H9 (cell line): ENCODE measurements at regions not wholly inside any gene's neighbourhood (a gene's known extent, or its start where the extent isn't known, plus 50 kb on each side); places are given as distances from the start of the nearest gene placed in this dataset.

Experiments
- DNase-seq: peaks from one replicate; pipeline ENCODE4 v3.0.0-alpha.2; 2017
- H2AFZ ChIP-seq: one replicate; pipeline ENCODE4 v1.6.1; 2013; ENCODE audit warnings: mild to moderate bottlenecking, low read length, control low read depth, moderate library complexity
- H2AK5ac ChIP-seq: 2 replicates; pipeline ENCODE4 v1.6.1; 2013; ENCODE audit warnings: low read length, control low read depth, mixed read lengths; ENCODE audit not compliant: insufficient read length
- H2BK120ac ChIP-seq: one replicate; pipeline ENCODE4 v1.6.1; 2013; ENCODE audit warnings: low read depth, mild to moderate bottlenecking, low read length, control low read depth, inconsistent platforms; ENCODE audit not compliant: poor library complexity, severe bottlenecking
- H2BK12ac ChIP-seq: 2 replicates; pipeline ENCODE4 v1.6.1; 2013; ENCODE audit warnings: low read length, control low read depth, mixed read lengths, low read depth; ENCODE audit not compliant: insufficient read length
- H2BK15ac ChIP-seq: 2 replicates; pipeline ENCODE4 v1.6.1; 2013; ENCODE audit warnings: low read depth, low read length, control low read depth
- H2BK20ac ChIP-seq: one replicate; pipeline ENCODE4 v1.6.1; 2013; ENCODE audit warnings: low read depth, mild to moderate bottlenecking, low read length, control low read depth, inconsistent platforms; ENCODE audit not compliant: poor library complexity, severe bottlenecking
- H2BK5ac ChIP-seq: 2 replicates; pipeline ENCODE4 v1.6.1; 2013; ENCODE audit warnings: low read length, control low read depth, mixed read lengths; ENCODE audit not compliant: insufficient read length
- H3K14ac ChIP-seq: 2 replicates; pipeline ENCODE4 v1.6.1; 2013; ENCODE audit warnings: low read length, control low read depth; ENCODE audit not compliant: insufficient read depth
- H3K18ac ChIP-seq: 2 replicates; pipeline ENCODE4 v1.6.1; 2013; ENCODE audit warnings: low read depth, mild to moderate bottlenecking, mixed read lengths, low read length, control low read depth; ENCODE audit not compliant: insufficient read length
- H3K23ac ChIP-seq: 2 replicates; pipeline ENCODE4 v1.6.1; 2013; ENCODE audit warnings: low read length, control low read depth, mixed read lengths, low read depth; ENCODE audit not compliant: insufficient read length
- H3K23me2 ChIP-seq: 2 replicates; pipeline ENCODE4 v1.6.1; 2013; ENCODE audit warnings: low read depth, mild to moderate bottlenecking, mixed read lengths, low read length, control low read depth; ENCODE audit not compliant: insufficient read length, poor library complexity, severe bottlenecking
- H3K27ac ChIP-seq: 2 replicates; pipeline ENCODE4 v1.5.1; 2013; ENCODE audit warnings: low read length, control low read depth, mixed read lengths, low read depth; ENCODE audit not compliant: insufficient read length
- H3K27me3 ChIP-seq: 2 replicates; pipeline ENCODE4 v1.6.1; 2013; ENCODE audit warnings: low read length, control low read depth, inconsistent platforms; ENCODE audit not compliant: insufficient read depth
- H3K4ac ChIP-seq: 2 replicates; pipeline ENCODE4 v1.6.1; 2013; ENCODE audit warnings: low read depth, mild to moderate bottlenecking, control low read depth, inconsistent platforms, low read length, moderate library complexity
- H3K4me1 ChIP-seq: 2 replicates; pipeline ENCODE4 v1.6.1; 2013; ENCODE audit warnings: low read length, control low read depth, inconsistent platforms; ENCODE audit not compliant: insufficient read depth
- H3K4me2 ChIP-seq: 2 replicates; pipeline ENCODE4 v1.6.1; 2013; ENCODE audit warnings: low read length, control low read depth, mixed read lengths; ENCODE audit not compliant: insufficient read length, insufficient read depth
- H3K56ac ChIP-seq: 2 replicates; pipeline ENCODE4 v1.6.1; 2013; ENCODE audit warnings: low read depth, mild to moderate bottlenecking, mixed read lengths, low read length, control low read depth; ENCODE audit not compliant: insufficient read length
- H3K79me1 ChIP-seq: 2 replicates; pipeline ENCODE4 v1.6.1; 2013; ENCODE audit warnings: low read depth, mild to moderate bottlenecking, moderate library complexity, low read length, control low read depth, inconsistent platforms; ENCODE audit not compliant: insufficient read depth, poor library complexity, severe bottlenecking
- H3K79me2 ChIP-seq: 2 replicates; pipeline ENCODE4 v1.6.1; 2013; ENCODE audit warnings: low read length, control low read depth, inconsistent platforms; ENCODE audit not compliant: insufficient read depth
- H3K9ac ChIP-seq: 2 replicates; pipeline ENCODE4 v1.6.1; 2013; ENCODE audit warnings: low read length, control low read depth, mixed read lengths; ENCODE audit not compliant: insufficient read length; ENCODE audit errors: extremely low read depth
- H3K9me3 ChIP-seq: one replicate; pipeline ENCODE4 v1.6.1; 2013; ENCODE audit warnings: low read depth, low read length, inconsistent platforms; ENCODE audit not compliant: control insufficient read depth
- H3T11ph ChIP-seq: one replicate; pipeline ENCODE4 v1.6.1; 2013; ENCODE audit warnings: mild to moderate bottlenecking, low read length, control low read depth, inconsistent platforms
- H4K20me1 ChIP-seq: one replicate; pipeline ENCODE4 v1.6.1; 2013; ENCODE audit not compliant: control insufficient read depth, insufficient read length, insufficient read depth
- H4K5ac ChIP-seq: 2 replicates; pipeline ENCODE4 v1.6.1; 2013; ENCODE audit warnings: low read depth, mild to moderate bottlenecking, mixed read lengths, low read length, control low read depth; ENCODE audit not compliant: insufficient read length
- H4K8ac ChIP-seq: replicated peaks from 2 replicates; pipeline ENCODE4 v1.6.1; 2013; ENCODE audit warnings: low read length, control low read depth, mixed read lengths, low read depth; ENCODE audit not compliant: insufficient read length
- H4K91ac ChIP-seq: 2 replicates; pipeline ENCODE4 v1.6.1; 2013; ENCODE audit warnings: low read depth, mild to moderate bottlenecking, moderate library complexity, mixed read lengths, low read length, control low read depth; ENCODE audit not compliant: insufficient read length
- H3K27ac Mint-ChIP-seq, 3 experiments: 2 replicates in 2 of 3; 3 replicates in 1 of 3; pipeline ENCODE4 v1.8.0; 2020 to 2021; ENCODE audit warnings: mixed read lengths in 3 of 3, mild to moderate bottlenecking in 1 of 3, moderate library complexity in 1 of 3
- H3K27me3 Mint-ChIP-seq: 2 replicates; pipeline ENCODE4 v1.8.0; 2021; ENCODE audit warnings: low read depth, mild to moderate bottlenecking, moderate library complexity, mixed read lengths
- H3K36me3 Mint-ChIP-seq, 3 experiments: 2 replicates in 2 of 3; 3 replicates in 1 of 3; pipeline ENCODE4 v1.8.0; 2020 to 2021; ENCODE audit warnings: low read depth in 3 of 3, mixed read lengths in 3 of 3; ENCODE audit not compliant: insufficient read depth in 1 of 3
- H3K4me1 Mint-ChIP-seq, 2 experiments: 2 replicates each; pipeline ENCODE4 v1.8.0; 2020; ENCODE audit warnings: mixed read lengths in 2 of 2
- H3K4me3 Mint-ChIP-seq, 2 experiments: 2 replicates in 1 of 2; 3 replicates in 1 of 2; pipeline ENCODE4 v1.8.0; 2020 to 2021; ENCODE audit warnings: mild to moderate bottlenecking in 2 of 2, mixed read lengths in 2 of 2, moderate library complexity in 1 of 2
- H3K9me3 Mint-ChIP-seq, 2 experiments: 2 replicates in 1 of 2; 3 replicates in 1 of 2; pipeline ENCODE4 v1.8.0; 2020; ENCODE audit warnings: mild to moderate bottlenecking in 2 of 2, mixed read lengths in 2 of 2, moderate library complexity in 1 of 2
- WGBS: extraction: QIAGEN DNeasy Blood & Tissue Kit; methylation state at CpG from one replicate; pipeline ENCODE4 v1.1.7; 2013; ENCODE audit warnings: missing lambda C conversion rate, low lambda C conversion rate, mixed read lengths; ENCODE audit not compliant: insufficient read length; ENCODE audit errors: extremely low coverage; 5-methylcytosine and 5-hydroxymethylcytosine counted together
- TF ChIP-seq, protein P1 (sequence below): fragments of 200-600 bp; sonication (generic); conservative IDR thresholded peaks from 3 replicates; pipeline ENCODE4 v1.8.0; 2021; ENCODE audit warnings: antibody characterized with exemption, mild to moderate bottlenecking

DNA sequence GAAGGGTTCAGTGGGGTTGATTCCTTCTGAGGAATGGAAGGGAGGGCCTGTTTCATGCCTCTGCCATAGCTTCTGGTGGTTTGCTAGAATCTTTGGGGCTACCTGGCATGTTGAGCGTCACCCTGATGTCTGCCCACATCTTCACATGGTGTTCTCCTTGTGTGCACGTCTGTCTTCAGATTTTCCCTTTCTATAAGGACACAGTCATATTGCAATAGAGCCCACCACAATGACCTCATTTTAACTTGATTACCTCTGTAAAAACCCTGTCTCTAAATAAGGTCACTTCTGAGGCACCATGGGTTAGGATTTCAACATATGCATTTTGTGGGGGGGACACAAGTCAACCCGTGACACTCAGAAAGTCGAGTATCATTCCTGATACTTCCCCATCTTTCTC is 257.9 kb downstream of the COG6 start:
- TF ChIP-seq, protein P1, sequence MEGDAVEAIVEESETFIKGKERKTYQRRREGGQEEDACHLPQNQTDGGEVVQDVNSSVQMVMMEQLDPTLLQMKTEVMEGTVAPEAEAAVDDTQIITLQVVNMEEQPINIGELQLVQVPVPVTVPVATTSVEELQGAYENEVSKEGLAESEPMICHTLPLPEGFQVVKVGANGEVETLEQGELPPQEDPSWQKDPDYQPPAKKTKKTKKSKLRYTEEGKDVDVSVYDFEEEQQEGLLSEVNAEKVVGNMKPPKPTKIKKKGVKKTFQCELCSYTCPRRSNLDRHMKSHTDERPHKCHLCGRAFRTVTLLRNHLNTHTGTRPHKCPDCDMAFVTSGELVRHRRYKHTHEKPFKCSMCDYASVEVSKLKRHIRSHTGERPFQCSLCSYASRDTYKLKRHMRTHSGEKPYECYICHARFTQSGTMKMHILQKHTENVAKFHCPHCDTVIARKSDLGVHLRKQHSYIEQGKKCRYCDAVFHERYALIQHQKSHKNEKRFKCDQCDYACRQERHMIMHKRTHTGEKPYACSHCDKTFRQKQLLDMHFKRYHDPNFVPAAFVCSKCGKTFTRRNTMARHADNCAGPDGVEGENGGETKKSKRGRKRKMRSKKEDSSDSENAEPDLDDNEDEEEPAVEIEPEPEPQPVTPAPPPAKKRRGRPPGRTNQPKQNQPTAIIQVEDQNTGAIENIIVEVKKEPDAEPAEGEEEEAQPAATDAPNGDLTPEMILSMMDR: no peak
- Histone ChIP-seq H3K27ac (no peak overlapping the region), H2BK5ac (no peak overlapping the region), H4K20me1 (no peaks in the 10 kb centered on the region), H3K56ac (no peak overlapping the region), H3K23ac (no peak overlapping the region), H3K23me2 (no peaks in the 10 kb centered on the region), H4K91ac (no peak overlapping the region), H2BK15ac (no peak overlapping the region), H3K14ac (no peak overlapping the region), H2AK5ac (no peak overlapping the region), H3K79me2 (no peaks in the 10 kb centered on the region), H4K5ac (no peak overlapping the region), H2BK12ac (no peak overlapping the region), H3K27me3 (no peaks in the 10 kb centered on the region), H3K18ac (no peak overlapping the region), H3K9ac (no peak overlapping the region), H3T11ph (no peak overlapping the region), H3K4ac (no peak overlapping the region), H3K79me1 (no peaks in the 10 kb centered on the region), H3K4me2 (no peak overlapping the region), H2BK120ac (no peak overlapping the region), H3K4me1 (no peaks in the 10 kb centered on the region), H4K8ac (no peak overlapping the region), H2AFZ (no peak overlapping the region), H2BK20ac (no peak overlapping the region), H3K9me3 (no peaks in the 10 kb centered on the region)
- no peaks in the 10 kb centered on the region for H3K36me3 Mint-ChIP-seq
- no peak overlapping the region for H3K4me3 Mint-ChIP-seq
- no CpG with 5 or more reads among the region's 4 CpGs for WGBS
- no peak overlapping the region for H3K27ac Mint-ChIP-seq
- peaks cover 1% of the 10 kb centered on the region; the same call in 1 of the 2 replicates for H3K27me3 Mint-ChIP-seq
- H3K4me1 Mint-ChIP-seq: no peaks in the 10 kb centered on the region
- no peaks in the 10 kb centered on the region for H3K9me3 Mint-ChIP-seq
- DNase-seq: no peak
